Ovary (tissue), 3 donors: ENCODE measurements at regions not wholly inside any gene's neighbourhood (a gene's known extent, or its start where the extent isn't known, plus 50 kb on each side); places are given as distances from the start of the nearest gene placed in this dataset.
"Not testable (repeated sequence)": the region's sequence is repeated elsewhere in the genome, so short reads cannot be mapped to it uniquely, and the experiment has no call there.

ENCODE experiments used
- CTCF ChIP-seq, 3 donors: fragments of 450-650 bp in 2 of 3; fragments of 200-600 bp in 1 of 3; IDR thresholded peaks; one replicate each; pipeline versions ENCODE4 v1.5.1 to v1.8.0; 2016 to 2022; ENCODE audit warnings: antibody characterized with exemption in 3 of 3, mild to moderate bottlenecking in 1 of 3
- EP300 ChIP-seq: sonication (generic); formaldehyde crosslinking; IDR thresholded peaks from one replicate; pipeline ENCODE4 v1.6.1; 2017; ENCODE audit warnings: antibody characterized with exemption
- POLR2A ChIP-seq: fragments of 450-650 bp; IDR thresholded peaks from one replicate; pipeline ENCODE4 v1.6.1; 2017; ENCODE audit warnings: antibody characterized with exemption, mild to moderate bottlenecking, moderate library complexity
- donor health status: DM: no; HTN: no; CAD: no.

GRCh38 chr4:110341118-110341517 is 134.8 kb upstream of the ENPEP start:
- not testable (repeated sequence) for TF ChIP-seq POLR2A; CTCF (IDR thresholded peaks at IDR 0.05); EP300
